PFSK-1 (cell line): ENCODE measurements at regions not wholly inside any gene's neighbourhood (a gene's known extent, or its start where the extent isn't known, plus 50 kb on each side); places are given as distances from the start of the nearest gene placed in this dataset.

ENCODE experiments used
- FOXP2 ChIP-seq: optimal IDR thresholded peaks from 2 replicates; pipeline ENCODE3; 2011; ENCODE audit warnings: borderline replicate concordance, control low read depth, inconsistent platforms; ENCODE audit not compliant: insufficient read depth; ENCODE audit errors: extremely low read length, extremely low read depth
- POLR2AphosphoS5 ChIP-seq: IDR thresholded peaks from 2 replicates; pipeline ENCODE4 v1.6.1; 2012; ENCODE audit warnings: low read depth, mild to moderate bottlenecking, control low read depth, low read length, moderate library complexity
- REST ChIP-seq, 2 experiments: IDR thresholded peaks; 2 replicates each; pipeline versions ENCODE4 v1.6.1 to v1.8.0; 2011 to 2012; ENCODE audit warnings: low read depth in 2 of 2, low read length in 2 of 2, control low read depth in 1 of 2, inconsistent platforms in 1 of 2, mild to moderate bottlenecking in 1 of 2, moderate library complexity in 1 of 2; ENCODE audit not compliant: insufficient read depth in 1 of 2
- SIN3A ChIP-seq: IDR thresholded peaks from 2 replicates; pipeline ENCODE4 v1.6.1; 2012; ENCODE audit warnings: mild to moderate bottlenecking, low read length, moderate library complexity, borderline replicate concordance; ENCODE audit not compliant: insufficient read depth
- TAF1 ChIP-seq: IDR thresholded peaks from 2 replicates; pipeline ENCODE4 v1.6.1; 2012; ENCODE audit warnings: low read length, control low read depth, borderline replicate concordance; ENCODE audit not compliant: insufficient read depth

GRCh38 chr13:50156561-50157127, 141.4 kb downstream of the KCNRG start:
- TF ChIP-seq SIN3A (no peak), FOXP2 (no peak), REST (IDR thresholded peaks at IDR 0.05; ENCODE audit: insufficient read depth in 1 of 2, low read depth in 2 of 2, low read length in 2 of 2) (no peak), POLR2AphosphoS5 (no peak), TAF1 (no peak)

- TF ChIP-seq REST (IDR thresholded peaks at IDR 0.05; ENCODE audit: insufficient read depth in 1 of 2, low read depth in 2 of 2, low read length in 2 of 2) (no peak), FOXP2 (no peak), TAF1 (no peak), SIN3A (no peak), POLR2AphosphoS5 (no peak)
Observed at GRCh38 chr13:50158385-50159165, 143.3 kb downstream of the KCNRG start.

- TF ChIP-seq SIN3A: no peak
- TF ChIP-seq TAF1: no peak
- TF ChIP-seq FOXP2: no peak
- no peak for TF ChIP-seq POLR2AphosphoS5
- no peak for TF ChIP-seq REST (IDR thresholded peaks at IDR 0.05; ENCODE audit: insufficient read depth in 1 of 2, low read depth in 2 of 2, low read length in 2 of 2)
Observed at GRCh38 chr13:50159607-50160006, 144.4 kb downstream of the KCNRG start.

- no peak for TF ChIP-seq TAF1
- TF ChIP-seq REST (IDR thresholded peaks at IDR 0.05; ENCODE audit: insufficient read depth in 1 of 2, low read depth in 2 of 2, low read length in 2 of 2): no peak
- TF ChIP-seq SIN3A: no peak
- TF ChIP-seq POLR2AphosphoS5: no peak
- no peak for TF ChIP-seq FOXP2
Observed at GRCh38 chr13:50161052-50161451, 145.8 kb downstream of the KCNRG start.

GRCh38 chr13:50162001-50162400, 146.8 kb downstream of the KCNRG start:
- TF ChIP-seq REST (IDR thresholded peaks at IDR 0.05; ENCODE audit: insufficient read depth in 1 of 2, low read depth in 2 of 2, low read length in 2 of 2) (no peak), POLR2AphosphoS5 (no peak), FOXP2 (no peak)
